ENCODE measurements at regions not wholly inside any gene's neighbourhood (a gene's known extent, or its start where the extent isn't known, plus 50 kb on each side); places are given as distances from the start of the nearest gene placed in this dataset.

DNA sequence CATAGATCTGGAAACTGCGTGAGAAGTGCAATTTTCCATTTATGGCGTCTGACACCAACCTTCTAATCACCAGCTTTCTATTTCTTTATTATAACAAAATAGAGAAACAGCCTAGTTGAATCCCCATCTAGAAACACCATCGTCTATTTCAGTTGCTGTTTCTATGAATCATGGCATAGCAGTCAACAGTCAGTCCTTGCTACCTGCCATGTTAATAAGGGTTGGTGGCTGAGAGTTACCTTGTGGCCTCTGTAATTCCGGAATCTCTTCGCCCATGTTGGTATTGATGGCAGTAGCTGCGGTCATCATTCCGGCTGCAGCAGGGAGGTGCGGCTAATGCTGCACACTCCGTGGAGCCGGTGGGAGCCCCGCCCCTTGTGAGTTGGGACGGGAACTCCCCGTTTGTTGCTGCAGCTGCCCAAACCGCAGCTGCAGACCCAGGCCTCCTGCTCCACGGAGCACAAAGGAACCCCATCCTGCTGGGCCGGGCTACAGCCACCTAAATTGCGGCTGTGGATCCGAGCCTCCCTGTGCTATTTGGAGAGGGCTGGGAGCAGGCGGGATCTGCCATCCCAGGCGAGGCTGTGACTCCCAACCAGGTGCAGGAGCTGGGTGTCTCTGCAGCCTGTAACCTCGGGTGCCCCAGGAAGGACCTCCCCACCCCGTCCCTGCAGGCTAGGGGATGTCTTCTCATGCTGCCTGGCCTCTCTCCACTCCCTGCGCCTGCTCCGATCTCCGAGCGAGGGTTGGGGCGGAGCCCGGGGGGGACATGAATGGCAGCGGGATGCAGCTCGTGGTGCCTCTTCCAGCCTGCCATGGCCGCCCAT is 115.4 kb upstream of the STK26 start:
- DNase-seq: no peak

DNA sequence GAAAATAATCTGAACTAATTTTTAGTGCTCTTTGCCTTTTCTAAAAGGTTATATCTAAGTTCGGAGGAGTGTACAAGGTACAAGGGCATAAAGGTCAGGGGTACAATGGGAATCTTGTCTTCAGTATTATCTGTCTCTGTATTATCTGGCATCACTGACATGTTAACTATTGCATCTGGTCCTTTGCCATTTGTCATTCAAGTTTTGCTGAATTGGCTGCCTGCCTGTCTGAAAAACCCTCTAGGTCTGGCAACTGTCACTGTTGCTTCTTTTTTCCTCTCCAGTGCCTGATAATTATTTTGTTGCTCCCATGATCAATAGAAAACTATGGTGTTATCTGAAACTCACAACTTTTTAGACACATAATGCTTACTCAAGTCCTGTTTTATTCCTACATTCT is 112.5 kb upstream of the STK26 start:
- no peak for DNase-seq

DNA sequence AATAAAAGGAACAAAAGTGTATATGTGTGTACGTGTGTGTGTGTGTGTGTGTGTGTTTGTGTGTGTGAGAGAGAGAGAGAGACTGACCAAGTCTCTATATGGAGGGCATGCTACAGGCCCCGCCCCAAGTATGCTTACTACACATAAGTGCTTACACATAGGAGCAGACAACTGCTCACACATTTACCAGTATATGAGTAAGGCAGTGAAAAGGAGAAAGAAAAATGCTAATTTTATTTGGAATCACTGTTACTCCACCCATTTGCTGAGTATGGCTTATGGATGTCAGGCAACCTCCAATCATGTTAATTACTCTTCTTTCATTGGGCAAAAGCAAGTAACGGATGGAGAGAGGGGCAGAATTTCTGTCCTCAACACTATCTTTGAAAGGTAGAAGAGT is 107.6 kb upstream of the STK26 start:
- DNase-seq: no peak

DNA sequence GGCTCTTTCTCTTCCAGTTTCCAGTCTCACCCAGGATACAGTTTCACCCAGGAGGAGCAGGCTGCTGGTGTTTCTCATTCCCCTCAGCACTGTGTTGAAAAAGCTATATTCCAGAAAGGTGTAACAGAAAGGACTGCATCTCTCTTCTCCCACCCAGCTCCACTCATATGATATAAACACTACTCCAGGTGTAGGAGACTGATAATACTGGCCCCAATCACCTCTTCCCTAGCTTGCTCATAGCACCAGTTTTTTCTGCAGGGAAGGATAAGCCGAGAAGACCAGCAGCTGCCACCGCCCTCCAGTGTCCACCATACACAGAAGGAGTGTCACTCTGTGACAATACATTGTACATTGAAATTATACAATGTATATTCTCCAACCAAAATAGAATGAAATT is 105.5 kb upstream of the STK26 start:
- DNase-seq: no peak

DNA sequence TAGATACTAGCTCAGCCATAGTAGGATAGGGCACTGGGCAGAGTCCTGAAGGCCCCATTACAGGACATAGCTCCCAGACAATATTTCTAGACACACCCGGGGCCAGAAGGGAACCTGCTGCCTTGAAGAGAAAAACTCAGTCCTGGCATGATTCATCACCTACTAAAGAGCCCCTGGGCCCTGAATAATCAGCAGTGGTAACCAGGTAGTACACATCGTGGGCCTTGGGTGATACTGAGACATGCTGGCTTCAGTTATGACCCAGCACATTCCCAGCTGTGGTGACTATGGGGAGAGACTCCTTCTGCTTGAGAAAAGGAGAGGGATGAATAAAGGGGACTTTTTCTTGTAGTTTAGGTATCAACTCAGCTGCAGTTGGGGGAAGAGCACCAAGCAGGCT is 104.3 kb upstream of the STK26 start:
- no peak for DNase-seq

DNA sequence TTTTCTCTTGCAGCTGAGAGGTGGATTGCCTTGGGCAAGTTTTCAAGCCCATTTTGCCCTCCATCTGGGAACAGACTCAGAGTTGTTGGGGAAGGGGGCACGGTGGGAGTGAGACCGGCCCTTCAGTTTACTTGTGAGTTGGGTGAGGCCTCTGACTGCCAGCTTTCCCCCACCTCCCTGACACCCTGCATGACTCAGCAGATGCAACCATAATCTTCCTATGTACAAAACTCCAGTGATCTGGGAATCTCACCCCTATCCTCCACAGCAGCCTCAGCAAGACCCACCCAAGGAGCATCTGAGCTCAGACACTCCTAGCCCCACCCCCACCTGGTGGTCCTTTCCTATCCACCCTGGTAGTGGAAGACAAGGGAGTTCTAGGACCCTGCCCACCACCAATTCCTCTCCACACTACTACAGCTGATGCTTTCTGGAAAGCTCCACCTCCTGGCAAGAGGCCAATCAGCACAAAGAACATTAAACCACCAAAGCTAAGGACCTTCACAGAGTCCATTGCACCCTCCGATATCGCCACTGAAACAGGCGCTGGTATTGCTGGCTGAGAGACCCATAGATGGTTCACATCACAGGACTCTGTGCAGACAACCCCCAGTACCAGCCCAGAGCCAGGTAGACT is 99.4 kb upstream of the STK26 start:
- DNase-seq: no peak

DNA sequence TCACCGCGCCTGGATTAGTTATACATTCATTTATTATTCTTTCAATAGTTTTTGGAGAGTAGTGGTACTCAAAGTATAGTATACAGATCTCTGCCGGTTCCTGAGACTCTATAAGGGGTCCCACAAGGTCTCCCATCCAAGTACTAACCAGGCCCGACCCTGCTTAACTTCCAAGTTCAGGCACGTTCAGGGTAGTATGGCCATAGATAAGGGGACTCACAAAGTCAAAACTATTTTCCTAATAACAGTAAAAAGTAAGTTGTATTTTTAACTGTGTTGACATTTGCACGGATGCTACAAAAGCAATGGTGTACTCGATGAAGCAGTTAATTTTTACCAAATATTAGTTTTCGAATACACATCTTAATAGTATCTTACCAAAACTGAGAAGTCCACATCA is 84.4 kb upstream of the STK26 start:
- DNase-seq: no peak

DNA sequence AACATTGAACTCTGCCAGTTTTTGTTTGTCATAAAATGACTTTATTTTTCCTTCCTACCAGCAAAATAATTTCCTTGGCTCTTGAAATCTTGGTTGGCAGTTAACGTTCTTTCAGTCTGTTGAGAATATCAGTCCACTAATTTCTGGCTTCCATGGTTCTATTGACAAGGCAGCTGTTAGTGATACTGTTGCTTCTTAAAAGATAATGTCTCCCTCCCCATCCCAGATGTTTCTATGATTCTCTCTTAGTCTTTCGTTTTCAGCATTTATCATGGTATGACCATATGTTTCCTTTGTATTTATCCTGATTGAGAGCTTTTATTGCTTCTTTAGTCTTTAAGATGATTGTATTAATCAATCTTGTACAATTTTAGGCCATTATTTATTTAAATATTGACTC is 81.1 kb upstream of the STK26 start:
- no peak for DNase-seq

DNA sequence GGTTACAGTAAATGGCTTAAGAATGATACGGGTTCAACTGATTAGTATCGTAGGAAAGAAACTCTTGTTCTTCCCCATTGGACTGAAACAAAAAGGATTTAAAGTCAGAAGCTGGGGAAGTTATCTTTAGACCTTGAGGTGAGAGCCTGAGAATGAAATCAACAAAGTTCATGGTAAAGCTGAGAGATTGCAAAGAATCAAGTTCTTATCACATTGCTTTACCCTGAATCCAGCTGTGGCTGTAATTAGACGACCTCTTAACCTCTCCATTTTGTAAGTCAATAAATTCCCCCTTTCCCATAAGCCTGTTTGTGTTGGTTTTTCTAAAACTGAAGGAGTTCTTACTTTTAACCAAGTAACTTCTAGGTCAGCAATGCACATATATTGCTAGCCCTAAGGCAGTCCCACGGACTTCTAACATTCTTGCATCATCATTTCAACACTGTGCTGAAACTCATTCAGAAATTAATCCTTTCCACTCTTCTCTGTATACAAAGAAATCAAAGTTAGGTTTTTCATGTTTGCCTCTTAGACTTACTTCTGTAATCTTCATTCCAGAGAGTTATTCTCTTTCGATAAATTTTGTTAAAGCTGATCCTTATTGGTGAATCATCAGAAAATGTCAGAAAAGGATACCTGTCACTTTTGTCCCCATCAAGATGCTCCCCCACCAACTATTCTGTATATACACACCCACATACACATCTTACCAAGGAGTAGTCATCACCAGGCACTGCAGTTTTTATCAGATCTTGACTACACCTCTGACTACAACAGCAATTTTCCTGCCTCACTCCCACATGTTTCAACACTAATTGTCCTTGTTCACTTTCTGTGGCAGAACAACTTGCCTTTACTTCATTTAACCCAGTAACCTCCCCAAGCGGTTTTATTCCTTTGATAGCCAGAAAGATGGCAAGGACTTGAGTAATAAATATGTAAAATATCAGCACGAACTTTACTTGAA is 77.9 kb upstream of the STK26 start:
- DNase-seq: no peak

DNA sequence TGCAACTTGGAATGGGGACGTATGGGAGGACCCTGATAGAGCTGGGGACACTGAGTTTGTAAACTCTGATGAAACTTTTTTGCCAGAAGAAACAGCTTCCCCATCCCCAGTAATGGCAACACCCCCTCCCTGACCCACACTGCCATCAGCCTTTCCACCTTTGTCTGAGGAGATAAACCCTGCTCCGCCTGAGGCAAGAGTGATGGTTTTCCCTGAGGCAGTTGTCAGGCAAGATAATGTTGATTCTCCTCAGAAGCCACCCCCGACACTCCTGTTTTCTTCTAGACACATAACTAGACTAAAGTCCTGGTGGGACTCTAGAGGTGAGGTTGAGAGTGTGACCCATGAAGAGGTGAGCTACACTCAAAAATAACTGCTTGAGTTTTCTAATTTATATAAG is 71.9 kb upstream of the STK26 start:
- DNase-seq: no peak

DNA sequence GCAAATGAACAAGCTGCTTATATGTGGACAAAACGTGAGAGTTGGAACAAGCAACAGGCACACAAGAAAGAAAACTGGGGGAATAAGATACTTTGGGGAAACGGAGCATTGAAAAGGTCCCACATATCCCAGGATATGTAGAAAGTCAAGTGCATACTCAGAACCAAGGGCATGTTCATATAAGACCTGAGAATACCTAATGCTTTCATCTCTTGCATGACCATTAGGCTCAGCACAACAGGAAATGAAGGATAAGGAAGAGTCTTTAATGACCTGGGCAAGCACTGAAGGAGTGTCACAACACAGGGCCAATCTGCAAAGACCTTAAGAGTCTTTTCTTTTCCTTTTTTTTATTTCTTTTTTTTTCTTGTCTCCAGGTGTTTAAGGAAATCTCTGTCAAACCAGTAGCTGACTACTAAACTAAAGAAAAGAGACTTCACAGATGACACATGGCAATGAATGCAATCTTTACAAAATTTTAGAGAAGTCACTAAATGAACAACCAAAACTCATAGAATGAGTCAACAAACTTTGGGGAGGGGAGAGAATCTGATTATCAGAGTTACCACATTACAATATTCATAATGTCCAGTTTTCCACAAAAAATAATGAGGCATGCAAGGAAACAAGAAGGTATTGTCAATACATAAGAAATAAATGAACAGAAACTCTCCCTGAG is 67.9 kb upstream of the STK26 start:
- DNase-seq: no peak

DNA sequence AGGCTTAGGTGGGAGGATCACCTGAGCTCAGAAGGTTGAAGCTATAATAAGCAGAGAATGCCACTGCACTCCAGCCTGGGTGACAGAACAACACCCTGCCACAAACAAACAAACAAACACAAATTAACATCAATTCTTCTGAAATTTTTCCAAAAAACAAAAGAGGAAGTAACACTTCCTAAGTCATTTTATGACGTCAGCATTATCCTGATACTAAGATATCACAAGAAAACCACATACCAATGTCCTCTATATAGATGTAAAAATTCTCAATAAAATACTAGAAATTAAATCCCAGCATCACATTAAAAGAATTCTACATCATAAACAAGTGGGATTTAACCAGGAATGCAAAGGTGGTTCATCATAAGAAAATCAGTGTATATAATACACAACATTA is 64.4 kb upstream of the STK26 start:
- no peak for DNase-seq

DNA sequence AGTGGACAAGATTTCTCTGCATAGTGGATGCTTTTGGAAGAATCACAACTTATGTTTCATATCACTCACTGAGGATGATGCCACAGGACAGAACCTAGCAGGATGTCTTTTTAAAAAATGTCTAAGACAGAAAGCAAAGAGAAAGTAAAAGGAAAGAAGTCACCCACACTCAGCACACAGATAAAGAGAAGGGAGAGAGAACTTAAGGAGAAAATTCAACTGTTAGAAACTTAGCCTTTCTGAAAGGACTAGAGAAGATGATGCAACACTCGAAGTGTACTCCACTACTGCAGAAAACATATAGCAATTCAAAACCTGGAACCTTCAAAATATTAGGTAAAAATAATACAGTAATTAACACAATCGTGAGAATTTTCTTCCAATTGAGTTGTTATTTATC is 52.8 kb upstream of the STK26 start:
- no peak for DNase-seq
